ENCODE measurements at regions not wholly inside any gene's neighbourhood (a gene's known extent, or its start where the extent isn't known, plus 50 kb on each side); places are given as distances from the start of the nearest gene placed in this dataset.

GRCh38 chr3:74534611-74535010, 79.8 kb downstream of the CNTN3 start:
- H3K79me2 ChIP-seq (ENCODE audit: insufficient read depth, low read length) = no peaks in the 10 kb centered on the region
- no peak overlapping the region for H3K27ac ChIP-seq (ENCODE audit: low read depth, low read length, poor library complexity, severe bottlenecking)
- H2AFZ ChIP-seq (ENCODE audit: low read length) = no peak overlapping the region
- H4K20me1 ChIP-seq (ENCODE audit: insufficient read depth, low read length) = no peaks in the 10 kb centered on the region
- no peaks in the 10 kb centered on the region for H3K9me3 ChIP-seq (ENCODE audit: low read length)
- H3K4me1 ChIP-seq (ENCODE audit: insufficient read depth, low read length, severe bottlenecking) = no peaks in the 10 kb centered on the region
- H3K4me3 ChIP-seq (ENCODE audit: low read depth, low read length, poor library complexity, severe bottlenecking) = no peak overlapping the region
- no peak overlapping the region for H3K9ac ChIP-seq (ENCODE audit: low read length)
- no peaks in the 10 kb centered on the region for H3K36me3 ChIP-seq (ENCODE audit: insufficient read depth, low read length)
- H3K9me2 ChIP-seq (ENCODE audit: low read depth, low read length) = no peaks in the 10 kb centered on the region
- no peak overlapping the region for H3K4me2 ChIP-seq (ENCODE audit: low read length)
- no peaks in the 10 kb centered on the region for H3K27me3 ChIP-seq (ENCODE audit: insufficient read depth, low read length)
- no peaks in the 10 kb centered on the region for H3F3A ChIP-seq (ENCODE audit: insufficient read depth, low read length)
- no peak for TF ChIP-seq EZH2 (IDR thresholded peaks at IDR 0.05; ENCODE audit: borderline replicate concordance, low read length)
- TF ChIP-seq, protein P1, sequence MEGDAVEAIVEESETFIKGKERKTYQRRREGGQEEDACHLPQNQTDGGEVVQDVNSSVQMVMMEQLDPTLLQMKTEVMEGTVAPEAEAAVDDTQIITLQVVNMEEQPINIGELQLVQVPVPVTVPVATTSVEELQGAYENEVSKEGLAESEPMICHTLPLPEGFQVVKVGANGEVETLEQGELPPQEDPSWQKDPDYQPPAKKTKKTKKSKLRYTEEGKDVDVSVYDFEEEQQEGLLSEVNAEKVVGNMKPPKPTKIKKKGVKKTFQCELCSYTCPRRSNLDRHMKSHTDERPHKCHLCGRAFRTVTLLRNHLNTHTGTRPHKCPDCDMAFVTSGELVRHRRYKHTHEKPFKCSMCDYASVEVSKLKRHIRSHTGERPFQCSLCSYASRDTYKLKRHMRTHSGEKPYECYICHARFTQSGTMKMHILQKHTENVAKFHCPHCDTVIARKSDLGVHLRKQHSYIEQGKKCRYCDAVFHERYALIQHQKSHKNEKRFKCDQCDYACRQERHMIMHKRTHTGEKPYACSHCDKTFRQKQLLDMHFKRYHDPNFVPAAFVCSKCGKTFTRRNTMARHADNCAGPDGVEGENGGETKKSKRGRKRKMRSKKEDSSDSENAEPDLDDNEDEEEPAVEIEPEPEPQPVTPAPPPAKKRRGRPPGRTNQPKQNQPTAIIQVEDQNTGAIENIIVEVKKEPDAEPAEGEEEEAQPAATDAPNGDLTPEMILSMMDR (IDR thresholded peaks at IDR 0.05; ENCODE audit: low read length) = no peak

DNA sequence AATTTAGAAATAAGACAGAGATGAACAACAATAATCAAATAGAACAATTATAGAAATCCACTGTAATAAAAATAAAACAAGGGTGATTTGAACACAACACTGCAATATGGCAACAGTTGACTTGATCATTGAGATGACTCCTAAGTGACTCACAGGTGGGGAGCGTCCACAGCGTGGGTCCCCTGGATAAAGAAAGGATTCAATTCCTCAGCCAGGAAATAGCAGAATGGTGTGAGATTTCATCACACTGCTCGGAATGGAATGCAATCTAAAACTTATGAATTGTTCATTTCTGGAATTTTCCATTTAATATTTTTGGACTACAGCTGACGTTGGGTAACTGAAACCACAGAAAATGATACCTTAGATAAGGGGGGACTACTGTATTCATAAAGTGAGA, 82.0 kb downstream of the CNTN3 start:
- Histone ChIP-seq H3F3A (ENCODE audit: insufficient read depth, low read length) (no peaks in the 10 kb centered on the region), H3K4me2 (ENCODE audit: low read length) (no peak overlapping the region), H2AFZ (ENCODE audit: low read length) (no peak overlapping the region), H3K9me2 (ENCODE audit: low read depth, low read length) (no peaks in the 10 kb centered on the region), H3K9ac (ENCODE audit: low read length) (no peak overlapping the region), H3K36me3 (ENCODE audit: insufficient read depth, low read length) (no peaks in the 10 kb centered on the region), H4K20me1 (ENCODE audit: insufficient read depth, low read length) (no peaks in the 10 kb centered on the region), H3K27ac (ENCODE audit: low read depth, low read length, poor library complexity, severe bottlenecking) (no peak overlapping the region), H3K27me3 (ENCODE audit: insufficient read depth, low read length) (no peaks in the 10 kb centered on the region), H3K4me1 (ENCODE audit: insufficient read depth, low read length, severe bottlenecking) (no peaks in the 10 kb centered on the region), H3K79me2 (ENCODE audit: insufficient read depth, low read length) (no peaks in the 10 kb centered on the region), H3K4me3 (ENCODE audit: low read depth, low read length, poor library complexity, severe bottlenecking) (no peak overlapping the region), H3K9me3 (ENCODE audit: low read length) (no peaks in the 10 kb centered on the region)
- TF ChIP-seq, protein P1 (IDR thresholded peaks at IDR 0.05; ENCODE audit: low read length) = no peak
- TF ChIP-seq EZH2 (IDR thresholded peaks at IDR 0.05; ENCODE audit: borderline replicate concordance, low read length) = no peak

GRCh38 chr3:74531491-74531890, 83.0 kb downstream of the CNTN3 start:
- Histone ChIP-seq H3K36me3 (ENCODE audit: insufficient read depth, low read length) (no peaks in the 10 kb centered on the region), H3K9me2 (ENCODE audit: low read depth, low read length) (no peaks in the 10 kb centered on the region), H3K9me3 (ENCODE audit: low read length) (no peaks in the 10 kb centered on the region), H3K79me2 (ENCODE audit: insufficient read depth, low read length) (no peaks in the 10 kb centered on the region), H4K20me1 (ENCODE audit: insufficient read depth, low read length) (no peaks in the 10 kb centered on the region), H3K4me1 (ENCODE audit: insufficient read depth, low read length, severe bottlenecking) (no peaks in the 10 kb centered on the region), H3K9ac (ENCODE audit: low read length) (no peak overlapping the region), H3K4me3 (ENCODE audit: low read depth, low read length, poor library complexity, severe bottlenecking) (no peak overlapping the region), H2AFZ (ENCODE audit: low read length) (no peak overlapping the region), H3F3A (ENCODE audit: insufficient read depth, low read length) (no peaks in the 10 kb centered on the region), H3K27me3 (ENCODE audit: insufficient read depth, low read length) (no peaks in the 10 kb centered on the region), H3K27ac (ENCODE audit: low read depth, low read length, poor library complexity, severe bottlenecking) (no peak overlapping the region), H3K4me2 (ENCODE audit: low read length) (no peak overlapping the region)
- TF ChIP-seq, protein P1 (IDR thresholded peaks at IDR 0.05; ENCODE audit: low read length) = no peak
- no peak for TF ChIP-seq EZH2 (IDR thresholded peaks at IDR 0.05; ENCODE audit: borderline replicate concordance, low read length)
